Right atrium auricular region (tissue), 2 donors: ENCODE measurements at regions not wholly inside any gene's neighbourhood (a gene's known extent, or its start where the extent isn't known, plus 50 kb on each side); places are given as distances from the start of the nearest gene placed in this dataset.

ENCODE experiments used
- DNase-seq: peaks from one replicate; pipeline ENCODE4 v3.0.0-alpha.2; 2019; ENCODE audit warnings: low spot score
- H3K27ac ChIP-seq, 2 donors: fragments of 200-600 bp; sonication (generic); 1 replicate in 1 of 2; 2 replicates in 1 of 2; pipeline ENCODE4 v1.5.1; 2016 to 2019
- H3K27me3 ChIP-seq, 2 donors: fragments of 200-600 bp; sonication (generic); one replicate each; pipeline versions ENCODE4 v1.5.1 to v1.6.0; 2017 to 2019
- H3K36me3 ChIP-seq: fragments of 200-600 bp; sonication (generic); one replicate; pipeline ENCODE4 v1.5.1; 2016
- H3K4me1 ChIP-seq, 2 donors: fragments of 200-600 bp; sonication (generic); one replicate each; pipeline versions ENCODE4 v1.5.1 to v1.6.0; 2017 to 2019
- H3K4me3 ChIP-seq, 2 donors: fragments of 200-600 bp; sonication (generic); 1 replicate in 1 of 2; 2 replicates in 1 of 2; pipeline ENCODE4 v1.5.1; 2017 to 2019; ENCODE audit warnings: mild to moderate bottlenecking in 1 of 2, moderate library complexity in 1 of 2
- H3K9me3 ChIP-seq, 2 donors: fragments of 200-600 bp; sonication (generic); one replicate each; pipeline ENCODE4 v1.5.1; 2019
- TF ChIP-seq, protein P1 (sequence below), 2 donors: fragments of 200-600 bp; sonication (generic); IDR thresholded peaks; one replicate each; pipeline ENCODE4 v1.5.1; 2019; ENCODE audit warnings: antibody characterized with exemption in 2 of 2

- no peak overlapping the region for H3K27ac ChIP-seq
- TF ChIP-seq, protein P1, sequence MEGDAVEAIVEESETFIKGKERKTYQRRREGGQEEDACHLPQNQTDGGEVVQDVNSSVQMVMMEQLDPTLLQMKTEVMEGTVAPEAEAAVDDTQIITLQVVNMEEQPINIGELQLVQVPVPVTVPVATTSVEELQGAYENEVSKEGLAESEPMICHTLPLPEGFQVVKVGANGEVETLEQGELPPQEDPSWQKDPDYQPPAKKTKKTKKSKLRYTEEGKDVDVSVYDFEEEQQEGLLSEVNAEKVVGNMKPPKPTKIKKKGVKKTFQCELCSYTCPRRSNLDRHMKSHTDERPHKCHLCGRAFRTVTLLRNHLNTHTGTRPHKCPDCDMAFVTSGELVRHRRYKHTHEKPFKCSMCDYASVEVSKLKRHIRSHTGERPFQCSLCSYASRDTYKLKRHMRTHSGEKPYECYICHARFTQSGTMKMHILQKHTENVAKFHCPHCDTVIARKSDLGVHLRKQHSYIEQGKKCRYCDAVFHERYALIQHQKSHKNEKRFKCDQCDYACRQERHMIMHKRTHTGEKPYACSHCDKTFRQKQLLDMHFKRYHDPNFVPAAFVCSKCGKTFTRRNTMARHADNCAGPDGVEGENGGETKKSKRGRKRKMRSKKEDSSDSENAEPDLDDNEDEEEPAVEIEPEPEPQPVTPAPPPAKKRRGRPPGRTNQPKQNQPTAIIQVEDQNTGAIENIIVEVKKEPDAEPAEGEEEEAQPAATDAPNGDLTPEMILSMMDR (IDR thresholded peaks at IDR 0.05): no peak
- H3K27me3 ChIP-seq: no peaks in the 10 kb centered on the region
- no peak for DNase-seq
- peaks cover 0 to 11% of the 10 kb centered on the region in 2 donors for H3K9me3 ChIP-seq
- no peaks in the 10 kb centered on the region for H3K4me1 ChIP-seq
- H3K4me3 ChIP-seq: no peak overlapping the region
- H3K36me3 ChIP-seq: no peaks in the 10 kb centered on the region
These were observed 724.0 kb downstream of the IRX1 start for GRCh38 chr5:4319478-4320128.

- Histone ChIP-seq H3K4me1 (no peaks in the 10 kb centered on the region), H3K4me3 (no peak overlapping the region), H3K27ac (no peak overlapping the region), H3K9me3 (no peaks in the 10 kb centered on the region), H3K27me3 (no peaks in the 10 kb centered on the region), H3K36me3 (no peaks in the 10 kb centered on the region)
- DNase-seq: no peak
- TF ChIP-seq, protein P1 (IDR thresholded peaks at IDR 0.05): no peak
These were observed 734.7 kb downstream of the IRX1 start for GRCh38 chr5:4330327-4330726.

GRCh38 chr5:4335078-4335477 is 739.4 kb downstream of the IRX1 start:
- Histone ChIP-seq H3K27ac (no peak overlapping the region), H3K9me3 (no peaks in the 10 kb centered on the region), H3K4me1 (no peaks in the 10 kb centered on the region), H3K4me3 (no peak overlapping the region), H3K27me3 (no peaks in the 10 kb centered on the region), H3K36me3 (no peaks in the 10 kb centered on the region)
- TF ChIP-seq, protein P1 (IDR thresholded peaks at IDR 0.05): no peak
- DNase-seq: no peak

DNA sequence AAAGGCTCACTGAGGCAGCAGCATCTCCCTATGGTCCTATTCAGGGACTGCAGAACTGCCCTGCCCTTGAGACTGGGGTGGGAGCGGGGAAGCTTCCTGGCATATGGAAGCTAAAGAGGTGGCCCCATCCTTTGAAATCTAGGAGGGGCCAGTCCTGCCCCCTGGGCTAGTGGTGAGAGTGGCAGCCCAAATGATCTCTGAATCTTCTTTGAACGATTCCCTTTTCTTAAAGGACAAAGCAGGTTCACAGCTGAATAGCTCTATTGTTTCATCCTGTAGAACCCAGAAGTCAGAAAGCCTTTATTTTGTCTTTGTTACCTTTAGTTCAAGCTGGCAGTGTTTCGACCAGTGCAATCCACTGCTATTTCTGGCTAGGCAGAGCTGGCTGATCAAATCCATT is 741.9 kb downstream of the IRX1 start:
- H3K9me3 ChIP-seq: no peaks in the 10 kb centered on the region
- no peaks in the 10 kb centered on the region for H3K36me3 ChIP-seq
- TF ChIP-seq, protein P1 (IDR thresholded peaks at IDR 0.05): no peak
- H3K27me3 ChIP-seq: no peaks in the 10 kb centered on the region
- no peak overlapping the region for H3K4me3 ChIP-seq
- H3K27ac ChIP-seq: no peak overlapping the region
- H3K4me1 ChIP-seq: no peaks in the 10 kb centered on the region
- DNase-seq: no peak

DNA sequence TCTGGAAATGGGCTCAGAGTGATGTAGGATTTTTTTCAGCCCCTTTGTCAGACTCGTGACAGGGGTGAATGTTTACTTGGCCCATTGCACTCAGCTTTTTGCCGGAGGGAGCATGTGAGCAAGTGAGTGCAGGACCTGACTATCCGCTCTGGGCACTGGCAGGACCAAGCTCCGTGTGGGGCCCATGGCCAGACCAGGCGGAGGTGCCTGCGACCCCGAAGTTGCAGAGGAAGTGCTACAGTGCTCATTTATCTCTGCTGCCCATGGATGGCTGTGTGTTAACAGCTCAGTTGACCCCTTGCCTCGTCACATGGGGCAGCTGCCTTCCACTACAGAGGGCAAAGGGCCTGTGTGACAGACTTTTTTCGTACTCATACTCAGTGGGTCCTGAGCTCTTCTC is 744.3 kb downstream of the IRX1 start:
- DNase-seq: no peak
- TF ChIP-seq, protein P1 (IDR thresholded peaks at IDR 0.05): no peak
- H3K4me1 ChIP-seq: no peaks in the 10 kb centered on the region
- H3K4me3 ChIP-seq: no peak overlapping the region
- no peak overlapping the region for H3K27ac ChIP-seq
- H3K9me3 ChIP-seq: no peaks in the 10 kb centered on the region
- H3K36me3 ChIP-seq: no peaks in the 10 kb centered on the region
- no peaks in the 10 kb centered on the region for H3K27me3 ChIP-seq

DNA sequence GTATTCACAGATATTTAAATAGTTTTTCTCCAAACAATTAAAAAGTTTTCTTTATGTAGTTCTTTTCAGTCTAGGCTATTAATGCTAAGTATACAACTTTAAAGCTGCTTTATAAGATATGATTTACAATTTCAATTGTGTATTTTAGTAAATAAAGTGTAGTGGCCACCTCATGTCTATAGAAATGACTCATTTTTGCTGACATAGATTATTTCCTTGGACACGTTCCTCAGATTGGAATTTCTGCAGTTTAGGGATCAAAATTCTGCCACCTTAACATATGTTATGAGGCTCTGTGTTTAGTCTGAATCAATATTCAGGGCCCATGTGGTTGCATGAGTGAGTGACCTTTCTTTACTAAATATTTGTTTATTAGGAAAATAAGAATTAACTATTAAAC is 750.2 kb downstream of the IRX1 start:
- TF ChIP-seq, protein P1 (IDR thresholded peaks at IDR 0.05): no peak
- no peak overlapping the region for H3K27ac ChIP-seq
- H3K36me3 ChIP-seq: no peaks in the 10 kb centered on the region
- H3K27me3 ChIP-seq: no peaks in the 10 kb centered on the region
- no peak for DNase-seq
- no peaks in the 10 kb centered on the region for H3K4me1 ChIP-seq
- H3K9me3 ChIP-seq: no peaks in the 10 kb centered on the region
- no peak overlapping the region for H3K4me3 ChIP-seq
